Fibroblast of lung (primary cell): ENCODE measurements at regions not wholly inside any gene's neighbourhood (a gene's known extent, or its start where the extent isn't known, plus 50 kb on each side); places are given as distances from the start of the nearest gene placed in this dataset.

Experiments used
- DNase-seq, 2 donors: peaks; one replicate each; pipeline versions ENCODE4 v3.0.0 to v3.0.0-alpha.2; 2010; ENCODE audit warnings: low read depth in 2 of 2
- H2AFZ ChIP-seq: 2 replicates; pipeline ENCODE4 v1.5.1; 2012; ENCODE audit warnings: low read length, control low read depth, inconsistent platforms
- H3K27ac ChIP-seq: 2 replicates; pipeline ENCODE4 v1.5.1; 2011; ENCODE audit warnings: low read length, control low read depth; ENCODE audit not compliant: insufficient read depth
- H3K27me3 ChIP-seq: 2 replicates; pipeline ENCODE4 v1.5.1; 2011; ENCODE audit warnings: mild to moderate bottlenecking, low read length; ENCODE audit not compliant: control insufficient read depth, insufficient read depth
- H3K36me3 ChIP-seq: 2 replicates; pipeline ENCODE4 v1.5.1; 2011; ENCODE audit warnings: low read length; ENCODE audit not compliant: control insufficient read depth, insufficient read depth
- H3K4me1 ChIP-seq: 2 replicates; pipeline ENCODE4 v1.5.1; 2011; ENCODE audit warnings: low read length; ENCODE audit not compliant: control insufficient read depth, insufficient read depth; ENCODE audit errors: extremely low read depth
- H3K4me2 ChIP-seq: 2 replicates; pipeline ENCODE4 v1.5.1; 2011; ENCODE audit warnings: low read length, control low read depth; ENCODE audit not compliant: insufficient read depth; ENCODE audit errors: extremely low read depth
- H3K4me3 ChIP-seq, 4 experiments: fragments of 200-600 bp in 1 of 4; sonication (generic) in 1 of 4; replicated peaks in 1 of 4; 2 replicates each; pipeline ENCODE4 v1.5.1; 2011 to 2016; ENCODE audit warnings: low read length in 4 of 4, low read depth in 3 of 4, mild to moderate bottlenecking in 3 of 4, control low read depth in 2 of 4, inconsistent platforms in 1 of 4, mixed read lengths in 1 of 4; ENCODE audit not compliant: insufficient read depth in 1 of 4; ENCODE audit errors: control extremely low read depth in 1 of 4
- H3K79me2 ChIP-seq: 2 replicates; pipeline ENCODE4 v1.5.1; 2012; ENCODE audit warnings: mild to moderate bottlenecking, low read length, inconsistent platforms; ENCODE audit not compliant: control insufficient read depth, insufficient read depth
- H3K9ac ChIP-seq: 2 replicates; pipeline ENCODE4 v1.5.1; 2011; ENCODE audit warnings: mild to moderate bottlenecking, low read length, control low read depth; ENCODE audit not compliant: insufficient read depth
- H3K9me3 ChIP-seq: 2 replicates; pipeline ENCODE4 v1.5.1; 2012; ENCODE audit warnings: low read depth, low read length; ENCODE audit not compliant: control insufficient read depth, insufficient read depth
- H4K20me1 ChIP-seq: 2 replicates; pipeline ENCODE4 v1.5.1; 2011; ENCODE audit warnings: low read length; ENCODE audit not compliant: control insufficient read depth, insufficient read depth; ENCODE audit errors: extremely low read depth
- CTCF ChIP-seq, 2 donors: IDR thresholded peaks in 1 of 2; conservative IDR thresholded peaks in 1 of 2; 1 replicate in 1 of 2; 2 replicates in 1 of 2; pipeline ENCODE4 v1.5.1; 2011 to 2012; ENCODE audit warnings: low read length in 2 of 2, control low read depth in 1 of 2, inconsistent platforms in 1 of 2, low read depth in 1 of 2, mild to moderate bottlenecking in 1 of 2
- EZH2 ChIP-seq: IDR thresholded peaks from 2 replicates; pipeline ENCODE4 v1.5.1; 2012; ENCODE audit warnings: low read length, control low read depth, mild to moderate bottlenecking; ENCODE audit errors: missing control alignments

DNA sequence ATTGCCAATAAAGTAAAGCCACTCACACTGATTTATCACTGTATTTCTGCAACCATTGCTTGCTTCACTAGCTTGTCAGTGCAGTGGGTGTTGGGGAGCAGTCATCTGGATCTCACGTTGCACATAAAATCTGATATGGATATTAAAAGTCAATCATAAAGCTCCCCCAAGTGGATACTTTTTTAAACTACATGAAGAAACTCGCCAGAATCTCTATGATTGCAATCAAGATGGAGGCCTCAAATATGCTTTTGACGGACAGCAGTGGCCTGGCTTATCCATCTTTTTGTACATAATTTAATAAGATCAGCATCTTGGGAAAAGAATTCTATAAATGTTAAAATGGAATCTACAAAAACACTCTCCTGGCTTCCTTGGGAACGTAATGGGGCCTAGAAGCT is 137.7 kb downstream of the WT1 start:
- TF ChIP-seq EZH2 = no peak
- TF ChIP-seq CTCF (conservative IDR thresholded peaks at IDR 0.05 in 1 of 2, IDR thresholded peaks at IDR 0.05 in 1 of 2; ENCODE audit: low read depth in 1 of 2, low read length in 2 of 2) = peak; percentile 32 to 42
- no peaks in the 10 kb centered on the region for H3K27me3 ChIP-seq
- H3K79me2 ChIP-seq = no peaks in the 10 kb centered on the region
- H4K20me1 ChIP-seq = no peaks in the 10 kb centered on the region
- H2AFZ ChIP-seq = no peak overlapping the region
- H3K4me2 ChIP-seq = no peak overlapping the region
- H3K9ac ChIP-seq = no peak overlapping the region
- no peak overlapping the region for H3K27ac ChIP-seq
- H3K9me3 ChIP-seq = no peaks in the 10 kb centered on the region
- H3K4me3 ChIP-seq = no peak overlapping the region
- peak; percentile 23 to 79 for DNase-seq
- no peaks in the 10 kb centered on the region for H3K4me1 ChIP-seq
- no peaks in the 10 kb centered on the region for H3K36me3 ChIP-seq

DNA sequence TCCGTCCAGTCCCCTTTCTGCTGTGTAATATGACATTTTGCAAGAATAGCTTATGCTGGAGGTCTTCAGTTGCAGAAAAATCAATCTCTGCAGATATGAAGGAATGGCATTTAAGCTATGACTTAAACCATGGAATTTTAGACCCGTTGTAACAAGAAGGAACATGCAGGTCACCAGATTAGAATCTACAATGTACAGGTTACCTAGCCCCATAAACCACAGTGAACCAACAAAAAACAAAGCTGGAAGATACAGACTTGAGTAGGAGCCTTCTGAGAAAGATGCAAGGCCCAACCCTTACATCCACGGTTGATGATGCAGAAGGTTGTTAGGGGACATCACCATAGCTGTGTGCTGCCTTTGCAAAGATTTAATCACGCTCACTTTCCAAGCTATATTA is 132.5 kb downstream of the WT1 start:
- Histone ChIP-seq H2AFZ (no peak overlapping the region), H3K4me2 (no peak overlapping the region), H3K79me2 (no peaks in the 10 kb centered on the region), H3K27me3 (no peaks in the 10 kb centered on the region), H4K20me1 (no peaks in the 10 kb centered on the region), H3K9me3 (no peaks in the 10 kb centered on the region), H3K4me1 (no peaks in the 10 kb centered on the region), H3K9ac (no peak overlapping the region), H3K27ac (no peak overlapping the region), H3K36me3 (no peaks in the 10 kb centered on the region), H3K4me3 (no peak overlapping the region)
- no peak for TF ChIP-seq CTCF (conservative IDR thresholded peaks at IDR 0.05 in 1 of 2, IDR thresholded peaks at IDR 0.05 in 1 of 2; ENCODE audit: low read depth in 1 of 2, low read length in 2 of 2)
- no peak for TF ChIP-seq EZH2
- DNase-seq = no peak

GRCh38 chr11:32304521-32304920 is 130.8 kb downstream of the WT1 start:
- Histone ChIP-seq H3K4me1 (no peaks in the 10 kb centered on the region), H3K9me3 (no peaks in the 10 kb centered on the region), H3K4me2 (no peak overlapping the region), H3K36me3 (no peaks in the 10 kb centered on the region), H3K27ac (no peak overlapping the region), H2AFZ (no peak overlapping the region), H3K4me3 (no peak overlapping the region), H3K79me2 (no peaks in the 10 kb centered on the region), H3K27me3 (no peaks in the 10 kb centered on the region), H4K20me1 (no peaks in the 10 kb centered on the region), H3K9ac (no peak overlapping the region)
- no peak for TF ChIP-seq EZH2
- no peak for TF ChIP-seq CTCF (conservative IDR thresholded peaks at IDR 0.05 in 1 of 2, IDR thresholded peaks at IDR 0.05 in 1 of 2; ENCODE audit: low read depth in 1 of 2, low read length in 2 of 2)
- no peak for DNase-seq
